ENCODE measurements at regions not wholly inside any gene's neighbourhood (a gene's known extent, or its start where the extent isn't known, plus 50 kb on each side); places are given as distances from the start of the nearest gene placed in this dataset.
"Not testable (repeated sequence)": the region's sequence is repeated elsewhere in the genome, so short reads cannot be mapped to it uniquely, and the experiment has no call there.

GRCh38 chr17:6373599-6373998 is 61.3 kb downstream of the AIPL1 start:
- H3K4me1 ChIP-seq; DNase-seq; in situ Hi-C loops (cut with MboI; ENCODE audit: low sequenced_read_pairs in 4 of 4); H3K27ac ChIP-seq; ATAC-seq; H3K4me3 ChIP-seq; intact Hi-C loops (cut with DNase I; ENCODE audit: low total_unique reads); H3K9me3 ChIP-seq; H3K36me3 ChIP-seq: not testable (repeated sequence)
- peaks cover 0 to 11% (median 5%) of the 10 kb centered on the region in 3 donors for H3K27me3 ChIP-seq

GRCh38 chr17:6366221-6366666 is 68.7 kb downstream of the AIPL1 start:
- Histone ChIP-seq H3K27me3 (no peaks in the 10 kb centered on the region), H3K9me3 (no peaks in the 10 kb centered on the region), H3K27ac (no peak overlapping the region), H3K36me3 (no peaks in the 10 kb centered on the region), H3K4me1 (no peaks in the 10 kb centered on the region), H3K4me3 (no peak overlapping the region)
- in situ Hi-C loops (cut with MboI; ENCODE audit: low sequenced_read_pairs in 4 of 4) (no loop called here), intact Hi-C loops (cut with DNase I; ENCODE audit: low total_unique reads) (no loop called here)
- no peak for ATAC-seq
- no peak for DNase-seq
- TF ChIP-seq CTCF (IDR thresholded peaks at IDR 0.05 in 4 of 5, conservative IDR thresholded peaks at IDR 0.05 in 1 of 5) (no peak), POLR2A (IDR thresholded peaks at IDR 0.05) (no peak)

GRCh38 chr17:6365200-6365943 is 69.5 kb downstream of the AIPL1 start:
- Histone ChIP-seq H3K27ac (no peak overlapping the region), H3K9me3 (no peaks in the 10 kb centered on the region), H3K36me3 (no peaks in the 10 kb centered on the region), H3K4me1 (no peaks in the 10 kb centered on the region), H3K27me3 (no peaks in the 10 kb centered on the region), H3K4me3 (no peak overlapping the region)
- in situ Hi-C loops (cut with MboI; ENCODE audit: low sequenced_read_pairs in 4 of 4) = no loop called here
- intact Hi-C loops (cut with DNase I; ENCODE audit: low total_unique reads) = no loop called here
- DNase-seq (no peak), ATAC-seq (no peak)
- TF ChIP-seq CTCF (IDR thresholded peaks at IDR 0.05 in 4 of 5, conservative IDR thresholded peaks at IDR 0.05 in 1 of 5) (no peak), POLR2A (IDR thresholded peaks at IDR 0.05) (no peak)

GRCh38 chr17:6361733-6362132 is 73.2 kb downstream of the AIPL1 start:
- DNase-seq = no peak
- in situ Hi-C loops (cut with MboI; ENCODE audit: low sequenced_read_pairs in 4 of 4) = no loop called here

GRCh38 chr17:6358131-6358530 is 76.8 kb downstream of the AIPL1 start:
- TF ChIP-seq CTCF (IDR thresholded peaks at IDR 0.05 in 4 of 5, conservative IDR thresholded peaks at IDR 0.05 in 1 of 5) (no peak), POLR2A (IDR thresholded peaks at IDR 0.05) (no peak)

More at GRCh38 chr17:6361733-6362132, 73.2 kb downstream of the AIPL1 start:
- Histone ChIP-seq H3K4me3 (no peak overlapping the region), H3K9me3 (no peaks in the 10 kb centered on the region), H3K36me3 (no peaks in the 10 kb centered on the region), H3K27me3 (no peaks in the 10 kb centered on the region), H3K4me1 (no peaks in the 10 kb centered on the region), H3K27ac (no peak overlapping the region)
- no peak for ATAC-seq
- intact Hi-C loops (cut with DNase I; ENCODE audit: low total_unique reads) = no loop called here
- no peak for TF ChIP-seq CTCF (IDR thresholded peaks at IDR 0.05 in 4 of 5, conservative IDR thresholded peaks at IDR 0.05 in 1 of 5)
- no peak for TF ChIP-seq POLR2A (IDR thresholded peaks at IDR 0.05)

More at GRCh38 chr17:6358131-6358530, 76.8 kb downstream of the AIPL1 start:
- intact Hi-C loops (cut with DNase I; ENCODE audit: low total_unique reads) = no loop called here
- peaks cover 0 to 2% (median 0%) of the 10 kb centered on the region in 3 donors for H3K27me3 ChIP-seq
- H3K27ac ChIP-seq = no peak overlapping the region
- DNase-seq = no peak
- no peaks in the 10 kb centered on the region for H3K36me3 ChIP-seq
- in situ Hi-C loops (cut with MboI; ENCODE audit: low sequenced_read_pairs in 4 of 4) = no loop called here
- no peak overlapping the region for H3K4me3 ChIP-seq
- no peaks in the 10 kb centered on the region for H3K4me1 ChIP-seq
- no peaks in the 10 kb centered on the region for H3K9me3 ChIP-seq
- no peak for ATAC-seq

Measured in gastrocnemius medialis (tissue), 4 donors.